GM19023 (cell line): ENCODE measurements at regions not wholly inside any gene's neighbourhood (a gene's known extent, or its start where the extent isn't known, plus 50 kb on each side); places are given as distances from the start of the nearest gene placed in this dataset.
"Not testable (repeated sequence)": the region's sequence is repeated elsewhere in the genome, so short reads cannot be mapped to it uniquely, and the experiment has no call there.

ENCODE experiments used
- ATAC-seq: cut with Tn5 transposase; IDR thresholded peaks from one replicate; pipeline ENCODE4 v1.9.1; 2021; ENCODE audit warnings: mild to moderate bottlenecking, moderate library complexity; ENCODE audit not compliant: unreplicated experiment

DNA sequence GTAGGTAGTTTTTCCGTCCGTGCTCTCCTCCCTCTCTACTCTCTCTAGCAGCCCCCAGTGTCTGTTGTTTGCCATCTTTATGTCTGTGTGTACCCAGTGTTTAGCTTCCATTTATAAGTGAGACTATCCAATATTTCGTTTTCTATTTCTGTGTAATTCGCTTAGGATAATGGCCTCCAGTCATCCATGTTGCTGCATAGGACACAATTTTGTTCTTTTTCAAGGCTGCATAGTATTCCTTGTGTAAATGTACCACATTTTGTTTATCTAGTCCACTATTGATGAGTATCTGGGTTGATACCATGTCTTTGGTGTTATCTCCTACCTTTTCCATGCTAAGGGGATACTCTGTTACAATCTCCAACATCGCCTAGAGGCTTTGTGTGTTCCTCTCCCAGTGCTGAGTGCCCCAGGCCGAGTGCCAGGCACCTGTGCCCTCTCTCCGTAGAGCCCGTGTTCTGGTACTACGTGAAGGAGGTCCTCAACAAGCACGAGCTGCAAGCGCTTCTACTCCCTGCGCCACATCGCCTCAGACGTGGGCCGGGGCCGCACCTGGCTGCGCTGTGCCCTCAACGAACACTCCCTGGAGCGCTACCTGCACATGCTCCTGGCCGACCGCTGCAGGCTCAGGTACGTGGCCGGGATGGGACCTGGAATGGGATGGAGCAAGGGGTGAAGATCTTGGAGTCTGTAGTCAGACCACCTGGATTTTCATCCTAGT is 51.0 kb downstream of the NPIPB11 start:
- not testable (repeated sequence) for ATAC-seq

DNA sequence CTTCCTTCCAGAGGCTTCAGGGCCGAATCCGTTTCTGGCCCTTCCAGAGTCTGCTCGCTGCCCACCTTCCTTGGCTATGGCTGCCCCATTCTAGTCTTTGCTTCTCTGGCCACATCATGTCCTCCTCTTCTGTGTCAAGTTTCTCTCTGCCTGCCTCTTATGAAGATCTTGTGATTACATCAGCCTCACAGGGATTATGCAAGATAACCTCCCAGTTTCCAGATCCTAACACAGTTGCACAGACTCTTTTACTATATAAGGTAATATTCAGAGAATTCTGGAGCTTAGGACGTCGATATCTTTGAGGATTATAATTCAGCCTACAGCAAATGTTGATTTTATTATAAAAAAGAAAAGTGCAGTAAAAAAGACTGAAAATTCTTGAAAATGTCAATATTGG is 52.1 kb downstream of the NPIPB11 start:
- ATAC-seq = not testable (repeated sequence)

DNA sequence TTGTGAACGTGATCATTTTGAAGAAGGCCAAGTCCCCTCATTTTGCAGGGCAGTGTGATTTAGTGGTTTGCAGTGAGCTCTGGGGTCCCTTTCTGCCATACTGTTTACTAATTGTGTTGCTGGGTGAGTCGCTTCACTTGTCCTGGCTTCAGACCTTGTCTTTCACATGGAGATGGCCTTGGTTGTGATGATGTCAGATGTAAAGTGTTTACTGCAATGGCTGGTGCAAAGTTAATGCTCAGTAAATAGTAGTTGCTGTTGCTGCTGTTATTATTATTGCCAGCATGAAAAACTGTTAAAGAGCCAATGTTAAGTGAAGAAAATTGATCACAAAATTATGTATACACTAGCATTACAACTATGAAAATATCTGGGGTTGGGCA is 53.9 kb downstream of the NPIPB11 start:
- ATAC-seq = not testable (repeated sequence)

DNA sequence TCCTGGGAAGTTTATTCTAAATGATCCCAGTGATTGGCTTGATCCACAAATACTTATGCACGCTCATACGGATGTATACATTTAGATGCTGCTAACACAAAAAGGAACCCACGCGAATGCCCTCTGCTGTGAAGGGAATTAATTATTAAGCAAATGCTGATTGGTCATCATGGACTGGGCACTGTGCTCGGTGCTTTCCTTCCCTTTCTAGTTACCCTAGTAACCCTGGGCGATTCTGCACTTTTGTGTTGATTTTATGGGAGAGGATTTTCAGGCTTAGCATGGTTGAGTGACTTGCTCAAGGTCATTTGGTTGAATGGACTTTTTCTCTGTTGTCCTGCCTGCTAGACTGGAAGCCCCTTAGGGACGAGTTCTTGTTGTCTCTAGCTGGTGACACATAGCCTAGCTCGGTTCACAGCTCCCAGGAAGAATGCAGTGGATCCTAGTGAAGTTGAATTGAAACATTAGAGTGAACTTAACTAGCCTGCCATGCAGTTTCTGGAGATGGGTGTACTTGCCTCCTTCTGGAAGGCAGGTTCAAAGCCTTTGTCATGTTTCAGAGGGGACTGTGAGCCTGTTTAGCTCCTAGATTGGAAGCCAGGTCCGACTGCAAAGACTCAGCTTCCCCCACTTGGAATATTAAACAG is 54.4 kb downstream of the NPIPB11 start:
- not testable (repeated sequence) for ATAC-seq

DNA sequence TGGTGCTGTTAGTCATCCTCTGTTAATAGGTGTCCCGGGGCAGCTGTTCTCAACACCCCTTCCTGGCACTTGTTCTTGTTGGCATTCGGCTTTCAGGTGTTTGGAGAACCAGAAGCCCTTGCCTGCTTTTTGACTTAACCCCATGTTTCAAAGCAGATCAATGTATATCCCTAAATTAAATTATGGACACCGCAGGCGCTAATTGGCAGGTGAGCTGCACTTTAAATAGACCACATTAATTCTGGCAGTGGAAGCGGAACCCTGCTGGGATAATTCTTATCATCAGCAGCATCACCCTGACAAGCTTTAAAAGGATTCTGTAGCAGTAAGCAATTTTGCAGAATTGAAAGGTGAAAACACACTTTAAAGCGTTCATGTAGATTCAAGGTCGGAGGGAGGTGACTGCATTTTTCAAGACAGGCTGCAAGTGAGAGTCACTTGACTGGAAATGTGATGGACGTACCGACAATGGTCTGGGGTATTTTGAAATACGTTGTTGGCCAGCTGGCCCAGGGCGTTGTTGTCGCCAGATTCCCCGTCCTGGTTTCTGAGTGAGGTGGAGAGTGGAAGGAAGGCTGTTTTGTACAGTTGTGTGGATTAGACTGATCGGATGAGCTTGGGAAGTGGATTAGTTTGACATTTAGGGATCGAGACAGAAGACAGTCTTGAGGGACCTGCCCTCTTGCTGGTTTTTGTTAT is 55.1 kb downstream of the NPIPB11 start:
- ATAC-seq = not testable (repeated sequence)

DNA sequence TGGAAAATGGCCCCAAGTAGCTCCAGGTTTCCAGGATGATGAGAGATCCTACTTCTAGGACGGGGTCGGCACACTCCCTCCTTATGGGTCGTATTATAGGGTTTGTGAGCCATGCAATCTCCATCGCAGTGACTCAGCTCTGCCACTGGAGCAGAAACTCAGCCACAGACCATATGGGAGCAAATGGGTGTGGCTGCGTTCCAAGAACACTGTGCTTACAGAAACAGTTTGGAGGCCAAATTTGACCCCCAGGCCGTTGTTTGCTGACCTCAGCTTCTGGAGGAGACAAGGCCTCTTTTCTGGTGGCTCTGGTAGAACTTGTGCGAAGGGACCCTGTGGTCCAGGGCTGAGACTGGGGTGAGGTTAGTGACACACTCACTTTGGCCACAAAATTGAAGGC is 56.5 kb downstream of the NPIPB11 start:
- ATAC-seq = not testable (repeated sequence)

DNA sequence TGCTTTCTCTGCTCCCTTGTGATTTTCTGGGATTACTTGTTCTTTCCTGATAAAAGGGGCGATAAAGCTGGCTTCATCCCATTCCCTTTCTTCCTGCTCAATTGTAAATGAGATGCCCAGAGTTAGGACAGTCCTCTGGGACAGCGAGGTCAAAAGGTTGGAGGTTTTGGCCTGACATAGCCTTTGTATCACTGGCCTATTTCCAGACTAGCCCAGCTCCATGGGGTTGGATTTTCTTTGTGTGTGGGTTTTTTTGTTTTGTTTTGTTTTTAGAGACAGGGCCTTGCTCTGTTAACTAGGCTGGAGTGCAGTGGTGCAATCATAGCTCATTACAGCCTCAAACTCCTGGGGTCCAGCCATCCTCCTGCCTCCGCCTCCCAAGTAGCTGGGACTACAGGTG is 57.8 kb downstream of the NPIPB11 start:
- ATAC-seq = not testable (repeated sequence)

DNA sequence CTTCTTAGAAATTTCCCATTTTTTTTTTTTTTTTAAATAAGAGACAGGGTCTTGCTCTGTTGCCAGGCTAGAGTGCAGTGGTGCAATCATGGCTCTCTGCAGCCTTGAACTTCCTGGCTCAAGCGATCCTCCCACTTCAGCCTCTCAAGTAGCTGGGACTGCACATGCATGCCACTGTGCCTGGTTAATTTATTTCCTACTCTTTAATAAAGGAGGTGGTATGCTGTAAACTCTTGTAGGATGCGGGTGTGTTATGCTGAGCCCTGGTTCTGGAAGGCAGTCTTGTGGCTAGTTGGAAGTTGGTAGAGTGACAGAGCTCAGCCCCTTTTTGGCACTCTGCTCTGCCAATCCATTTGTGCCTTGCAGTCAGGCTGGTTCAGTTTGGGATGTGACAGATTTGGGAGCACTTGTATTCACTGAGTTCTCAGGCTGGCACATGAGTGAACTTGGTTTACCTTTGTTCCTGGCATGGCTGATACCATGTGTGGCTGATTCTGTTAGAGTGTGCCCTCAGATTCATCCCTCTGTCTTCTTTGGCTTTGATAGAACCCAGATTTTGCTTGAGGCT is 58.3 kb downstream of the NPIPB11 start:
- not testable (repeated sequence) for ATAC-seq

DNA sequence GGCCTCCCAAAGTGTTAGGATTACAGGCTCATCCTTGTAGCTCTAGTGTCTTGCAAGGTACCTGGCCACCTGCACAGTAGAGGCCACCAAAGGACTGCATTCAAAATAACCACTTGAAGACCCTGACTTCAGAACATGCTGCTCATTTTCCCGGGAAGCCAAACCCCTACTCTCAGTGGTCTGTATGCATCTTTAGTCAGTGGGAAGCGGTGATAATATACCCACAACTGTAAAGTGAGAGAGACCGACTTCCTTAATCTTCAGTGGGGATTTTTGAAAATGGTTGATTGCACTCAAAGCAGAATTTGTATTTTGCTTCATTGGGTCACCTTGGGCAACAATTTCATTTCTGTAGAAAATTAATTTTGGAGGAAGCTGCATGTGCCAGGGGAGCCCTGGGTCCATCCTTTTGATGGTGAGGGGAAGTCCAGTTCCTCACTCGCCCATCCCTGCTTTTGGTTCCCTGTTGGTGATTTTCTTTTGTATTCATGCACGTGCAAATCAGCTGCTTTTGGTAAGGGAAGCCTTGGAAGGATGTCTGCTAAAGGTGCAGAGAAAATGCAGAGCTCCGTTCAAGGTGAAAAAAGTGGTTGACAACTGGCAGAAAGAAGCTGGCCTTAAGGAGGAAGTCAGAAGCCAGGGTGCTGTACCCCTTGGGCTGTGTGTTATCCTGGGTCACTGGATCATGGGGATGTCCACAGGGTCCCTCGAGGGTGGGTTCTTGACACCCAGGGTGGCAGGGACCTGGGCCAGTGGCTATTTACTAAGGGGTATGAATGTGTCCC is 59.5 kb downstream of the NPIPB11 start:
- ATAC-seq = not testable (repeated sequence)

DNA sequence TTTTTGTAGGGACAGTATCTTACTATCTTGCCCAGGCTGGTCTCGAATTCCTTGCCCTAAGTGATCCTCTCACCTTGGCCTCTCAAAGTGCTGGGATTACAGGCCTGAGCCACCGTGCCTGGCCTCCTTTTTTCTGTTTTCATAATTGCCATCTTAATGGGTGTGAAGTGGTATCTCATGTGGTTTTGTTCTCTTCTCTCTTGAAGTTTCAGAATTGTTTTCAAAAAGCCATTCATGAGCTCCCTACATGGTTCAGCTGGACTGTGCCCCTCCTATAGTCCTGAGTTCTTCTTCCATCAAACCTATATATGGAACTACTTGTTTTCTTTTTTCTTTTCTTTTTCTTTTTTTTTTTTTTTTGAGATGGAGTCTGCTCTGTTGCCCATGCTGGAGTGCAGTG is 60.3 kb downstream of the NPIPB11 start:
- not testable (repeated sequence) for ATAC-seq

DNA sequence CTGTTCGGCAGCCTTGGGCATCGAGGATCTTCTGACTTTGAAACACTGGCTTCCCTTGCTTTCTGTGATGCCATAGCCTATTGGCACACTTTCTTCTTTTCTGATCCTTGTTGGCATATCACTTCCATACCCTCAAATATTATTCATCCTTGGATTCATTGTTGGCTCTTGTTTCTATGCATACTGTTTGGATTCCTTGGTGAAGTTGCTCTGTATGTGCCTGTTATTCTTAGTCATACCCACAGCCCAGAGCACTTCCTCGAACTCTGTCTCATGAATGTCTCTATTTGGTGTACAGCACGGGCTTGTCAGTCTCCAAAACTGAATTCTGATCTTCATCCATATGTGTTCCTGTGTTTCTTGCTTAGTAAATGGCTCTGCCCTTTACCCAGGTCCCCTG is 63.6 kb downstream of the NPIPB11 start:
- not testable (repeated sequence) for ATAC-seq

DNA sequence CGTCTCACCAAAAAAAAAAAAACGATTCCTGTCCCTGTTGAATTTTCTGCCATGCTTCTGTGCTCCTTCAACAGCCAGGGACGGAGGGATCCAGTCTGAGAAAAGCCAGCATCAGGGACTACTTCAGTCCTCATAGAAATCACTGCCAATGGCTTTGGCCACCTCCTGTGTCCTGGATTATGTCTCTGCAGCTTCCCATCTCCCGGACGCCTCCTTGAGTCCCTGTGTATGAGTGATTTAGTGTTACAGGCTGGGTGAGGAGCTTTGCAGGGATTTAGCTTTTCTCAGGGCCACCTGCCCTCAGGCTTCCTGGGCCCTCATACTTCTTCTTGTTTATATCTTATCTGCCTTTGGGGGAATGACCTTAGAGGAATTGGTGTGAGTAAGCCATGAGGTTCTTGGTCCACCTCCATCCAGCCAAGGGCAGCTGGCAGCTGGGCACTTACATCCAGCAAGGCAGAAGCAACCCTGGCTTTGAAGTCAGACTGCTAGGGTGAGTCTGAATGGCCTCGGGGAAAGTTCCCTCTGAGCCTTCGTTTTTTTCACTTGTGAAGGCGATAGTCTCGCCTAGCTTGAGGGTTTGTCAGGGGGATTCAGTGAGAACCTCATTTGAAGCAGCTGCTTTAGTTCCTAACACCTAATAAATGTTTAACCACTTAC is 65.6 kb downstream of the NPIPB11 start:
- ATAC-seq = not testable (repeated sequence)

DNA sequence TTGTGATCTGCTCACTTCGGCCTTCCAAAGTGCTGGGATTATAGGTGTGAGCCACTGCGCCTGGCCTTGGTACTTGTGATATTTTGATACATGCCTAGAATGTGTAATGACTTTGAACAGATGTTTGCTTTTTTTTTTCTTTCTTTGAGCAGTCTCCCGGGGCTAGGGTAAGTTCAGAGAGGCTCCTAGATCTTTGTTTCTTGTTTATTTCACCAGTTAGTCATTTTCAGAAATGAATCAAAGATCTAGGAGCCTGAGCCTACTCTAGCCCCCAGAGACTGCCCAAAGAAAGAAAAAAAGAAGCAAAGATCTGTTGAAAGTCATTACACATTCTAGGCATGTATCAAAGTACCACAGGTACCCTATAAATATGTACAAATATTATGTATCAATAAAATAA is 66.3 kb downstream of the NPIPB11 start:
- not testable (repeated sequence) for ATAC-seq

DNA sequence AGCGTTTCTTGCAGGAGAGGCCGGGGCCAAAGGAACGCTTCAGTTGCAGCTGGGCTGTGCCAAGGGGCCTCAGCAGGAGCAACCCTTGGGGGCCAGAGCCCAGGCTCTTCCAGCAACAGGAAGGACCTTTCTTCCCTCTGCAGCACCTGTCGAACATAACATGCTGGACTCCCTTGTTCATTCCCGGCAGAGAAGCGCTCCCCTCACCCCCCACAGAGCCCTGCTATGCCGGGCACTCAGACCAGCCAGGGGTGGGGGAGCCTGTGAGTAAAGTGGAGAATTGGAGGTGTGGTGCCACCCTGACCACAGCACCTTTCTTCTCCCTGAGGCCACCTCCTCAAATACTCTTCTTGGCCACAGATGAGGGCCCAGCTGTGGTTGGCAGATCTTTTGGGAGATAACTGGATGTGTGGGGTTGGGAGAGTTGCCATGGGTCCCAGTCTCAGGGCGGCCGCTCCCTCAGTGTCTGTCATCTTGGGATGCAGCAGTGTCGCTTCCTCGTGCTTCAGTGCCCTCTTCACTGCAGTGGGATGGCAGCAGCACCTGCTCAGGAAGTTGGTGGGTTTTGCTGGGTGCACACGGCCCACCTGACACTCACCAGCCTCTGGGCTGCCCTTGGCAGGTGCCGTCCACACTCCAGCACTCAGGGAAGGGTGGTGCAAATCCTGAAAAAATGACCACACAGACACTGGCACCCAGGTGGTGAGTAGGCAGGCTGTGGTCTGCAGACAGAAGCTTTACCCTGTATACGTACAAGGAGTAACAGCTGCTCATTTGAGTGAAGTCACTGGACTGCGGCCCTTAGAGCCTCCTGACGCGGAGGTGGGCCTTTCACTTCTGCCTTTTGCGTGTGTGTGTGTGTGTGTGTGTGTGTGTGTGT is 67.5 kb downstream of the NPIPB11 start:
- peak; percentile 73 for ATAC-seq

DNA sequence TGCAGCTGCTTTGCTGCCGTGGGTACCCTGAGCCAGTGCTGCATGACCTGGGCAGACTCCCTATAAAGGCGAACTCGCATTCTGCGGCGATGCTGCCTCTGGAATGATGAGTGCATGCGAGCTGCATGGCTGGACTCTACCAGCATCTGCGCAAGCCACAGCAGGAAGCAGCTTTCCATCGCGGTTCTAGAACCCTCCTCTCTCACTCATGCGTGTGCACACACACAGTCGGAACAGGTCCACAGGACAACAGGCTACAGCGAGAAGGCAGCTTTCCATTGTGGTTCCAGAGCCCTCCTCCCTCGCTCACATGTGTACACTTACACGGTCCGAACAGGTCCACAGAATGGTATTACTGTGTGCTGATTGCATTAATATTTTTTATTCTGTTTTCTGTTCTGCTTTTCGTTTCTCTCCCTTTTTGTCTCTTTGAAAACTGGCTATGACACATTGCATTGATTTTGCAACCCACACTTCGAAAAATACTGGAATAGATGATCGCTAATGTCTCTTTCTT is 69.1 kb downstream of the NPIPB11 start:
- not testable (repeated sequence) for ATAC-seq

DNA sequence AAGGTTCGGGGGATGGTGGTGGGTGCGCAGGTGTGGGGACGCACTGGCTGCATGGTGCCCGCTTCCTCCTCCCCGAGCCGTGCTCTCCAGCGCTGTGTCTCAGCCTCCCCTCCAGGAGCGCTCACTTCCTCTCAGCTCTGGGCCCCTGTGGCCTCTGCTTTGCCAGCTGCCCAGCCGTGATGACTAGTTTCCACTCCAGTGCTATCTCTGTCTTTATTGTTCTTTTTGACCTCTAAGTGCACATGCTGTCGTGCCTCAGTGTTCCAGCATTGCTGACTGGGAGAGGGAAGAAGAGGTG is 71.0 kb downstream of the NPIPB11 start:
- not testable (repeated sequence) for ATAC-seq

DNA sequence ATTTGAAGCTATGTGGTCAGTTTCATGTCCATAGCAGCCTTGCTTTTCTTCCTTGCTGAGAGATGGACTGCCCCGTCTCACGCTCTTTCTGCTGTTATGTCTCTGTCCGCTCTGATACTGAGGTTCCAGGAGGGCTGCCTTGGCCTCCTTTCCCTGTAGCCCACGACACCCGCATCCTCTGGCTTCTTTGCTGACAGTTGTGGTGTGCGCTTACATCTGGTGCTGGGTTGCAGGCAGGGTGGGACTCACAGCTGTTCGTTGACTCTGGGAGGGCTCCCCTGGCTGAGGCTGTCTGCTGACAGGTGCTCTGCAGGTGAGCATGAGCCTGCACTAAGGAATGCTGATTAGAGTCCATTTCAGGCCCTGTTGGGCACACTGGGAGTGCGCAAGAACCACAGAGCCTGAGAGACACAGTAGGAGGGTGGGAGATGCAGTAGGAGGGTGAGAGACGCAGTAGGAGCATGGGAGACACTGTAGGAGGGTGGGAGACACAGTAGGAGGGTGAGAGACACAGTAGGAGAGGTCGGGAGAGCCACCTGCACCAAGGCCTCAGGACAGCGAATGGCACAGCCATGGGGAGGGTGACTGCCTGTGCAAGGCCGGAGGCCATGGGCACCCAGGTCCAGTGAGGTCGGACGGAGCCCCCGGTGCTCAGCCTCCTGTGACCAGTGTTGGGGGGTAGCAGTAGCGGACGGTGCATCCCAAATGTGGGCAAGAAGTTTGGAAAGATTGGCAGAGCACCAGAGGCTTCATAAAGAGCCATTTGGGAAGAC is 71.5 kb downstream of the NPIPB11 start:
- ATAC-seq = not testable (repeated sequence)

DNA sequence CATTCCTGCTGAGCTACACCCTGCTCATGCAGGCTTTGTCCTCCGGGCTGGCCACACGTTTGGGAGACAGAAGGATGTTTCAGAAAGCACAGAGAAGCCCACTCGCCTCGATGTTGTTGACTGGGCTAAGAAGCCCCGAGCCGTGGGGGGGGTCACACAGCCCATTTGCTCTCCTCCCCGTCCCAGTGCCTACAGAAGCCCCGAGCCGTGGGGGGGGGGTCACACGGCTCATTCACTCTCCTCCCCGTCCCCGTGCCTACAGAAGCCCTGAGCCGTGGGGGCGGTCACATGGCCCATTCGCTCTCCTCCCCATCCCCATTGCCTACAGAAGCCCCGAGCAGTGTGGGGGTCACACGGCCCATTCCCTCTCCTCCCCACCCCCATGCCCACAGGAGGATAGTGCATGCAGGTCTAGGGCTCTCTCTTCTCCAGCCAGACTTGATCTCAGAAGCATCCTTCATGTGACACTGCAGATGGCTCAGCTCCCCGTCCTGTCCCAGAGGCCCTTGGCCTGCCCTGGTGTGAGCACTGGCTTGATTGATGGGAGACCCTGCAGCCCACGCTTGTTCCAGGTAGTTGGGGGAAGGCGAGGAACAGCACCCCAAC is 72.9 kb downstream of the NPIPB11 start:
- ATAC-seq = not testable (repeated sequence)
